Smooth muscle cell (in vitro differentiated cells): ENCODE measurements at regions not wholly inside any gene's neighbourhood (a gene's known extent, or its start where the extent isn't known, plus 50 kb on each side); places are given as distances from the start of the nearest gene placed in this dataset.

ENCODE experiments used
- DNase-seq: peaks from one replicate; lab custom pipeline; 2025; ENCODE audit not compliant: unreplicated experiment; lab: John Stamatoyannopoulos, UW
- H2AFZ ChIP-seq: fragments of 200-600 bp; sonication (generic); 2 replicates; pipeline ENCODE4 v1.6.0; 2016; ENCODE audit warnings: antibody characterized with exemption, low read depth, mild to moderate bottlenecking
- H3F3A ChIP-seq: fragments of 200-600 bp; sonication (generic); 2 replicates; pipeline ENCODE4 v1.6.0; 2017; ENCODE audit warnings: antibody characterized with exemption, low read depth
- H3K27ac ChIP-seq: fragments of 200-600 bp; sonication (generic); 2 replicates; pipeline ENCODE4 v1.5.1; 2016; ENCODE audit warnings: low read depth, mild to moderate bottlenecking
- H3K27me3 ChIP-seq: fragments of 200-600 bp; sonication (generic); 2 replicates; pipeline ENCODE4 v1.6.1; 2016; ENCODE audit warnings: low read depth, mild to moderate bottlenecking
- H3K36me3 ChIP-seq: fragments of 200-600 bp; sonication (generic); 2 replicates; pipeline ENCODE4 v1.5.1; 2016; ENCODE audit warnings: low read depth
- H3K4me1 ChIP-seq: fragments of 200-600 bp; sonication (generic); 2 replicates; pipeline ENCODE4 v1.5.1; 2016; ENCODE audit warnings: low read depth
- H3K4me2 ChIP-seq: fragments of 200-600 bp; sonication (generic); 2 replicates; pipeline ENCODE4 v1.6.0; 2016; ENCODE audit warnings: mild to moderate bottlenecking
- H3K4me3 ChIP-seq: fragments of 200-600 bp; sonication (generic); 2 replicates; pipeline ENCODE4 v1.5.1; 2016; ENCODE audit warnings: mild to moderate bottlenecking
- H3K79me2 ChIP-seq: fragments of 200-600 bp; sonication (generic); 2 replicates; pipeline ENCODE4 v1.6.0; 2016; ENCODE audit warnings: low read depth, mild to moderate bottlenecking
- H3K9ac ChIP-seq: fragments of 200-600 bp; sonication (generic); 2 replicates; pipeline ENCODE4 v1.6.0; 2016; ENCODE audit warnings: low read depth
- H3K9me3 ChIP-seq: fragments of 200-600 bp; sonication (generic); replicated peaks from 2 replicates; pipeline ENCODE4 v1.5.1; 2016; ENCODE audit warnings: low read depth
- H4K20me1 ChIP-seq: fragments of 200-600 bp; sonication (generic); 2 replicates; pipeline ENCODE4 v1.6.0; 2016; ENCODE audit warnings: low read depth
- WGBS: methylation state at CpG from one replicate; pipeline ENCODE4 v1.1.7; 2016; ENCODE audit warnings: low lambda C conversion rate; 5-methylcytosine and 5-hydroxymethylcytosine counted together
- TF ChIP-seq, protein P1 (sequence below): fragments of 200-600 bp; sonication (generic); IDR thresholded peaks from 2 replicates; pipeline ENCODE4 v1.5.1; 2017; ENCODE audit warnings: borderline replicate concordance, mild to moderate bottlenecking, antibody characterized with exemption; ENCODE audit not compliant: insufficient read depth, poor library complexity, severe bottlenecking

DNA sequence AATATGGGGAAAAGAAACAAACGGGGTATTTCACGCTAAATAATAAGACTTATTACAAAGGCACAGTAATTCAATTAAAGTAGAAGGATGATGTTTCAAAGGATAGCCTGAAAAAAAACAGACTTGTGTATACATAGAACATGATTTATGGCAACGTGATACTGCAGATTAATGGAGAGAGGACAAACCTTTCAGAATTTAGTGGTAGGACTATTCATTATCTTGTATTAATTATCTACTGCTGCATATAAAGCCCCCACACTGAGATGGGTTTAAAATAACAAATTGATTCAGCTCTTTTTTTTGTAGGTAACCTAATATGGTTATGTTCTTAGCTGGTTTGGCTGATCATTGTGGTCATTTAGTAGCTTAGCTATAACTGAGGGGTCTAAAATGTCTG is 1269.0 kb downstream of the FSTL5 start:
- Histone ChIP-seq H3K36me3 (no peaks in the 10 kb centered on the region), H3K9me3 (no peaks in the 10 kb centered on the region), H4K20me1 (no peaks in the 10 kb centered on the region), H3K27ac (no peak overlapping the region), H3K9ac (no peak overlapping the region), H2AFZ (no peak overlapping the region), H3F3A (no peaks in the 10 kb centered on the region), H3K27me3 (no peaks in the 10 kb centered on the region), H3K4me3 (no peak overlapping the region), H3K79me2 (no peaks in the 10 kb centered on the region), H3K4me2 (no peak overlapping the region), H3K4me1 (no peaks in the 10 kb centered on the region)
- 89% methylated on average over 3 of the region's 3 CpGs for WGBS
- TF ChIP-seq, protein P1, sequence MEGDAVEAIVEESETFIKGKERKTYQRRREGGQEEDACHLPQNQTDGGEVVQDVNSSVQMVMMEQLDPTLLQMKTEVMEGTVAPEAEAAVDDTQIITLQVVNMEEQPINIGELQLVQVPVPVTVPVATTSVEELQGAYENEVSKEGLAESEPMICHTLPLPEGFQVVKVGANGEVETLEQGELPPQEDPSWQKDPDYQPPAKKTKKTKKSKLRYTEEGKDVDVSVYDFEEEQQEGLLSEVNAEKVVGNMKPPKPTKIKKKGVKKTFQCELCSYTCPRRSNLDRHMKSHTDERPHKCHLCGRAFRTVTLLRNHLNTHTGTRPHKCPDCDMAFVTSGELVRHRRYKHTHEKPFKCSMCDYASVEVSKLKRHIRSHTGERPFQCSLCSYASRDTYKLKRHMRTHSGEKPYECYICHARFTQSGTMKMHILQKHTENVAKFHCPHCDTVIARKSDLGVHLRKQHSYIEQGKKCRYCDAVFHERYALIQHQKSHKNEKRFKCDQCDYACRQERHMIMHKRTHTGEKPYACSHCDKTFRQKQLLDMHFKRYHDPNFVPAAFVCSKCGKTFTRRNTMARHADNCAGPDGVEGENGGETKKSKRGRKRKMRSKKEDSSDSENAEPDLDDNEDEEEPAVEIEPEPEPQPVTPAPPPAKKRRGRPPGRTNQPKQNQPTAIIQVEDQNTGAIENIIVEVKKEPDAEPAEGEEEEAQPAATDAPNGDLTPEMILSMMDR: no peak
- no peak for DNase-seq

DNA sequence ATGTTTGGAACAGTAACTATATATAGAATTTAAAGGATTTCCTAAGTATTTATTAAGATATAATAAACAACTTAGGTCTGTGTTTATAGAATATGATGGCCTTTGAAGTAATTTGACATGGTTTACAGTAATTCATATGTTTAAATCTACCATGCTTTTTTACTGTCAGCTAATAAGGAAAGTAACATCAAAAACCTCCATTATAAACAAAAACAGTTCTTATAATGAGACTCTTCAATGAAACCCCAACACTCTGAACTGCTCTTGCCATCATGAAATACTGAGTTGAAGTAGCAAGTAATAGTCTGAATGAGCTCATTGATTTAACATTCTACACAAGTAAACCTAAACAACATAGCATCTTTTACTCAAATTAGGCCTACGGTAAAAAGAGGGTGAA is 1236.5 kb downstream of the FSTL5 start:
- H3K36me3 ChIP-seq: no peaks in the 10 kb centered on the region
- no peaks in the 10 kb centered on the region for H3K4me1 ChIP-seq
- H3K9me3 ChIP-seq: no peaks in the 10 kb centered on the region
- H3K27ac ChIP-seq: no peak overlapping the region
- WGBS: 92% methylated on average over 1 of the region's 1 CpG
- no peak overlapping the region for H3K9ac ChIP-seq
- no peaks in the 10 kb centered on the region for H3K27me3 ChIP-seq
- no peak overlapping the region for H3K4me2 ChIP-seq
- DNase-seq: no peak
- TF ChIP-seq, protein P1: no peak
- no peaks in the 10 kb centered on the region for H3K79me2 ChIP-seq
- H3F3A ChIP-seq: no peaks in the 10 kb centered on the region
- H3K4me3 ChIP-seq: no peak overlapping the region
- H4K20me1 ChIP-seq: no peaks in the 10 kb centered on the region
- H2AFZ ChIP-seq: no peak overlapping the region

DNA sequence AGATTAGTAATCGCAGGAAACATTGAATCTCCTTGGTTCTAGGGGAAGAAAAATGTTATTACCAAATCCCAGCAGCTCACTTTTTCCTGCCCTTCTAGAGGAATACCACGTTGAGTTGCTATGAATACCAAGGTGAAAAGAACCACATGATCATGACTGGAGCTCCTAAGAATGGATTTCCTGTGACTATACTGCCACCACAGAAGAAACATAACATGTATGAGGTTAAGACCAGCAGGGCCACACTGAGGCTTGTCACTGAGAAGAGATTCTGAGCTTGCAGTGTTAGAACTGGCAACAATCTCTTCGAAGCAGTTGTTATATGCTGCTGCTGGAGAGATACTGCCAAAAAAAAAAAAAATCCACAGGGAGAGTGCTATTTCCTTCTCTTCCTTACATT is 1235.3 kb downstream of the FSTL5 start:
- Histone ChIP-seq H3K4me1 (no peaks in the 10 kb centered on the region), H3F3A (no peaks in the 10 kb centered on the region)
- WGBS: 73% methylated on average over 3 of the region's 3 CpGs

DNA sequence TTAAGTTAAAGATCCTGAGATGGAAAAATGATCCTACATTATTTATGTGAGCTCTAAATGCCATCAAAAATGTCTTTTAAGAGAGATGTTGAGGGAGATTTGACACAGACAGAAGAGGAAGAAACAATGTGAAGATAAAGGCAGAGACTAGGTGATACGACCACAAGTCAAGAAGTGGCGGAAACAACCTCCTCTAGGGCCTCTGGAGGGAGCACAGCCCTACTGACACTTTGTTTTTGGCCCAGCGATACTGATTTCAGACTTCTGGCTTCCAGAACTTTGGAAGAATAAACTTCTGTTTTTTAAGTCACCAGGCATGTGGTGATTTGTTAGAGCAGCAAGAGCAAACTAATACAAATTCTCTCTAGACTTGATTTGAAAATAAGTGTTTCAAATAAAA is 1216.1 kb downstream of the FSTL5 start:
- H3K4me2 ChIP-seq: no peak overlapping the region
- H3K79me2 ChIP-seq: no peaks in the 10 kb centered on the region
- no peaks in the 10 kb centered on the region for H3F3A ChIP-seq
- H3K4me3 ChIP-seq: no peak overlapping the region
- DNase-seq: no peak
- WGBS: 84% methylated on average over 3 of the region's 3 CpGs
- no peaks in the 10 kb centered on the region for H3K9me3 ChIP-seq
- H4K20me1 ChIP-seq: no peaks in the 10 kb centered on the region
- no peaks in the 10 kb centered on the region for H3K36me3 ChIP-seq
- H3K4me1 ChIP-seq: no peaks in the 10 kb centered on the region
- TF ChIP-seq, protein P1: no peak
- H3K27me3 ChIP-seq: no peaks in the 10 kb centered on the region
- H3K27ac ChIP-seq: no peak overlapping the region
- no peak overlapping the region for H3K9ac ChIP-seq
- H2AFZ ChIP-seq: no peak overlapping the region

More for the DNA sequence above, 1235.3 kb downstream of the FSTL5 start:
- TF ChIP-seq, protein P1: no peak
- Histone ChIP-seq H3K36me3 (no peaks in the 10 kb centered on the region), H3K4me3 (no peak overlapping the region), H3K4me2 (no peak overlapping the region), H3K27me3 (no peaks in the 10 kb centered on the region), H3K9ac (no peak overlapping the region), H4K20me1 (no peaks in the 10 kb centered on the region), H3K27ac (no peak overlapping the region), H3K9me3 (no peaks in the 10 kb centered on the region), H2AFZ (no peak overlapping the region), H3K79me2 (no peaks in the 10 kb centered on the region)
- no peak for DNase-seq
